ENCODE measurements at regions not wholly inside any gene's neighbourhood (a gene's known extent, or its start where the extent isn't known, plus 50 kb on each side); places are given as distances from the start of the nearest gene placed in this dataset.

DNA sequence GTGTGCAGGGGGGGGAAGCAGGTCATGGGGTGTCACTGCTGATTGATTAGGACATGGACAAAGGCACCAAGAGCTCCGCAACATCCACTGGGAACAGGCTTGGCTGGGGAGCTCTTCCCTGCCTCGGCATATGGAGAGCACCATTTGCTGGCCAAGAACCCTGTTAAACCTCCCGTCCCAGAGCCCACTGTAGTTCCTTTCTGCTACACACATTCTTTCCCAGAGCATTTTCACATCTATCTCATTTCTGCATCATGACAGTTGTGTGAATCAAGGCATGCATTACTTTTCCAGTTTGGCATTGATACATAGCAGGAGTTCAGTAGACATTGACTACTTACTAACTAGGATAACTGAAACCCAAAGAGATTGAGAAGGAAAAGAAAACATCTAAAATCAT, 333.4 kb upstream of the B3GAT1 start:
- TF ChIP-seq CTCF (IDR thresholded peaks at IDR 0.05), result no peak
- no peak for TF ChIP-seq EZH2 (IDR thresholded peaks at IDR 0.05; ENCODE audit: borderline replicate concordance, insufficient read depth, low read depth, low read length, poor library complexity, severe bottlenecking)
